ENCODE measurements at regions not wholly inside any gene's neighbourhood (a gene's known extent, or its start where the extent isn't known, plus 50 kb on each side); places are given as distances from the start of the nearest gene placed in this dataset.

GRCh38 chr5:116685069-116685468 lies 110.4 kb upstream of the SEMA6A start:
- TF ChIP-seq CTCF (IDR thresholded peaks at IDR 0.05) (no peak), NFE2L2 (conservative IDR thresholded peaks at IDR 0.05; ENCODE audit: low read length) (no peak), POLR2AphosphoS2 (conservative IDR thresholded peaks at IDR 0.05; ENCODE audit: low read length) (no peak), GATA3 (IDR thresholded peaks at IDR 0.05; ENCODE audit: borderline replicate concordance) (no peak), CHD2 (IDR thresholded peaks at IDR 0.05; ENCODE audit: low read length, partially characterized antibody) (no peak), ESRRA (IDR thresholded peaks at IDR 0.05; ENCODE audit: borderline replicate concordance, low read length) (no peak), JUNB (IDR thresholded peaks at IDR 0.05) (no peak), CEBPB (IDR thresholded peaks at IDR 0.05) (no peak), PHF8 (IDR thresholded peaks at IDR 0.05; ENCODE audit: borderline replicate concordance, low read depth) (no peak), USF2 (IDR thresholded peaks at IDR 0.05) (no peak), MYC (IDR thresholded peaks at IDR 0.05; ENCODE audit: borderline replicate concordance, low read length) (no peak), SMC3 (IDR thresholded peaks at IDR 0.05) (no peak)
